OCI-LY3 (cell line): ENCODE measurements at regions not wholly inside any gene's neighbourhood (a gene's known extent, or its start where the extent isn't known, plus 50 kb on each side); places are given as distances from the start of the nearest gene placed in this dataset.

ENCODE experiments used
- CTCF ChIP-seq: fragments of 200-600, 300-600 bp; sonication (generic); IDR thresholded peaks from 2 replicates; pipeline ENCODE4 v1.5.1; 2014; ENCODE audit warnings: antibody characterized with exemption, low read length, low read depth
- EZH2phosphoT487 ChIP-seq: fragments of 200-600 bp; shearing (Covaris generic); IDR thresholded peaks from 2 replicates; pipeline ENCODE4 v1.6.1; 2018; ENCODE audit warnings: antibody characterized with exemption, mixed run types, low read depth

GRCh38 chr17:79192503-79193351 lies 118.1 kb downstream of the ENGASE start:
- TF ChIP-seq EZH2phosphoT487 (no peak), CTCF (no peak)
